ENCODE measurements at regions not wholly inside any gene's neighbourhood (a gene's known extent, or its start where the extent isn't known, plus 50 kb on each side); places are given as distances from the start of the nearest gene placed in this dataset.

- no peak for TF ChIP-seq POLR2A (IDR thresholded peaks at IDR 0.05; ENCODE audit: low read depth, low read length)
- no peak for TF ChIP-seq CTCF (IDR thresholded peaks at IDR 0.05; ENCODE audit: extremely low read depth in 1 of 2, insufficient read depth in 1 of 2, low read depth in 1 of 2, low read length in 2 of 2)
- TF ChIP-seq MAX (IDR thresholded peaks at IDR 0.05; ENCODE audit: insufficient read depth, insufficient read length): no peak
- no peak for TF ChIP-seq POLR2AphosphoS5 (IDR thresholded peaks at IDR 0.05; ENCODE audit: insufficient read depth, low read depth, low read length)
- TF ChIP-seq EZH2 (IDR thresholded peaks at IDR 0.05; ENCODE audit: borderline replicate concordance, low read depth, low read length, severe bottlenecking): no peak
- TF ChIP-seq FOS (IDR thresholded peaks at IDR 0.05; ENCODE audit: borderline replicate concordance, insufficient read depth, low read length): no peak
- TF ChIP-seq JUN (IDR thresholded peaks at IDR 0.05; ENCODE audit: borderline replicate concordance, insufficient read depth, insufficient read length, low read depth): no peak
- TF ChIP-seq GATA2 (IDR thresholded peaks at IDR 0.05; ENCODE audit: insufficient read depth, insufficient read length, low read depth, low read length): no peak
- TF ChIP-seq MYC (IDR thresholded peaks at IDR 0.05; ENCODE audit: low read depth, low read length): no peak
Measured at GRCh38 chr1:95780836-95781235, 546.8 kb downstream of the RWDD3 start.

Measured in endothelial cell of umbilical vein (primary cell).